Natural killer cell treated with Interleukin-12 subunit alpha and Interleukin-12 subunit beta and Interleukin-15 and Interleukin-18, amount 100 ng/mL, for 72 hours (primary cell): ENCODE measurements at regions not wholly inside any gene's neighbourhood (a gene's known extent, or its start where the extent isn't known, plus 50 kb on each side); places are given as distances from the start of the nearest gene placed in this dataset.

Source experiments
- ATAC-seq, 2 donors: fragments of 150-1000 bp; cut with Tn5 transposase in 1 of 2; sonication (Bioruptor Pico), chemical (Tn5 transposase) in 1 of 2; 2 replicates each; pipeline ENCODE4 v1.10.0; 2021
- DNase-seq: peaks from one replicate; pipeline ENCODE4 v3.0.0; 2022; ENCODE audit warnings: low spot score
- H3K27ac Mint-ChIP-seq, 2 donors: 1 replicate in 1 of 2; 2 replicates in 1 of 2; pipeline ENCODE4 v1.8.0; 2022; ENCODE audit warnings: mixed read lengths in 2 of 2, mild to moderate bottlenecking in 1 of 2, moderate library complexity in 1 of 2
- H3K27me3 Mint-ChIP-seq, 2 donors: 1 replicate in 1 of 2; 2 replicates in 1 of 2; pipeline ENCODE4 v1.8.0; 2022; ENCODE audit warnings: mixed read lengths in 2 of 2
- H3K36me3 Mint-ChIP-seq: one replicate; pipeline ENCODE4 v1.8.0; 2022; ENCODE audit warnings: mixed read lengths
- H3K4me1 Mint-ChIP-seq, 2 donors: 1 replicate in 1 of 2; 2 replicates in 1 of 2; pipeline ENCODE4 v1.8.0; 2022; ENCODE audit warnings: low read depth in 2 of 2, mixed read lengths in 2 of 2, mild to moderate bottlenecking in 1 of 2
- H3K4me3 Mint-ChIP-seq: one replicate; pipeline ENCODE4 v1.8.0; 2022; ENCODE audit warnings: mixed read lengths
- H3K9me3 Mint-ChIP-seq: 2 replicates; pipeline ENCODE4 v1.8.0; 2022; ENCODE audit warnings: mixed read lengths

GRCh38 chr6:132063204-132063603 is 112.0 kb upstream of the CCN2 start:
- DNase-seq, result no peak
- ATAC-seq, result no peak
- Mint-ChIP-seq H3K36me3 (no peaks in the 10 kb centered on the region), H3K9me3 (no peaks in the 10 kb centered on the region), H3K4me3 (no peak overlapping the region), H3K27me3 (no peaks in the 10 kb centered on the region), H3K4me1 (no peaks in the 10 kb centered on the region), H3K27ac (no peak overlapping the region)

- no peaks in the 10 kb centered on the region for H3K36me3 Mint-ChIP-seq
These were observed 111.5 kb upstream of the CCN2 start for GRCh38 chr6:132062626-132063025.

DNA sequence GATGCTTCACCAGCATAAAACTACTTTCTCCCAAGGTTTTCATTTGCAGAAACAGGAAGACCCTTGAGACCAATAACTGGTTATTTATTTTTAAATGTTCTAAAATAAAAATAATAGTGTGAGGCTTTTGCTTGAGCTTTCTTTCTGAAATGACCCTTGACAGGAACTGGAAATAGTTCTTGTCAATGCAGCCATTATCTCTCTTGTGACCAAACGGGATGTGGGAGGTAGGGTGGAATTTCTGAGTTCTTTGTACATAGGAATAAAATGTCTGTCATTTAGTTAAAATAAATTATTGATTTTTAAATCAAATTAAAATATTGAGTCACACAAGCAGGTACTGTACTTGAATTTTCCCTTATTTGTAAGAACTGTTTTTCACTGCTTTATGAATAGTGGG is 110.2 kb upstream of the CCN2 start:
- H3K4me1 Mint-ChIP-seq, result no peaks in the 10 kb centered on the region
- ATAC-seq, result no peak
- H3K27ac Mint-ChIP-seq, result no peak overlapping the region

More at GRCh38 chr6:132062626-132063025, 111.5 kb upstream of the CCN2 start:
- Mint-ChIP-seq H3K27ac (no peak overlapping the region), H3K4me3 (no peak overlapping the region), H3K9me3 (no peaks in the 10 kb centered on the region), H3K27me3 (no peaks in the 10 kb centered on the region), H3K4me1 (no peaks in the 10 kb centered on the region)
- DNase-seq, result no peak
- no peak for ATAC-seq

DNA sequence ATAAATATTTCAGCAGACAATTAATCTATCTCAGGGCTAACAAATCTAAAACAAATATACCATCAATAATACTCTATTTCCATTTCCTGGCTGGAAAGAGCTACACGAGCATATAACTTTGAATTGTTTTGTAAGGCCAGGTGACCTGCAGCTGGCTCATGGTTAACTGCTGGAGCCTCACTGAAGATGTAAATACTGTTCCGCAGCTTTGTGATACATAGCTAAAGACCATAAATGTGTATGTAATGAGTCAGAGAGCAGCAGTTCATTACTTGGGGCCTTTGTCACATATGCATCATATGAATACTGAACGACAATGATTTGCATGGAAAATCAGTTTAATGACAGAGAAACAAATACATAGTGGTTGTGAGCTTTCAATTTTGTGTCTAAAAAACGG is 109.4 kb upstream of the CCN2 start:
- peaks cover 3% of the 10 kb centered on the region for H3K9me3 Mint-ChIP-seq
- H3K4me1 Mint-ChIP-seq, result no peaks in the 10 kb centered on the region
- no peaks in the 10 kb centered on the region for H3K36me3 Mint-ChIP-seq
- no peak for ATAC-seq
- no peak overlapping the region for H3K27ac Mint-ChIP-seq
- no peaks in the 10 kb centered on the region for H3K27me3 Mint-ChIP-seq
- DNase-seq, result no peak
- no peak overlapping the region for H3K4me3 Mint-ChIP-seq

More for the DNA sequence above, 110.2 kb upstream of the CCN2 start:
- H3K27me3 Mint-ChIP-seq, result no peaks in the 10 kb centered on the region
- no peak for DNase-seq
- no peaks in the 10 kb centered on the region for H3K36me3 Mint-ChIP-seq
- peaks cover 3% of the 10 kb centered on the region for H3K9me3 Mint-ChIP-seq
- H3K4me3 Mint-ChIP-seq, result no peak overlapping the region

DNA sequence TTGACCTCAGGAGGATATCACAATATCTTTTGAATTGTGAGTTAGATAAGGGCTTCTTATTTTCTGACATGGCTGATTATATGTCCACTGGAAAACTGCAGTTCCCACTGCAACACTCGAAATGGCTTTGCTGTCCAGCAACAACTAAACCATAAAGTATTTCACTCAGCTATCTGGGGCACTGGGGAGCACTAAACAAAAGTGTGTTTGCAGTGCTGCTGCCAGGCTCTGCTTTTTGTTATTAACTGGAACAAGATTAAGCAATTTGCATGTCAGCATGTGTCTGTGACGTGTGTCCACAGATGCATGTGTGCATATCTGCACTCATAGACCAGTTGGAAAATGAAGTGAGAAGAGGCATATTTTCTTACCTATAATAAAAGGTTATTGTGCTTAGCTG is 107.8 kb upstream of the CCN2 start:
- H3K9me3 Mint-ChIP-seq, result peaks cover 3% of the 10 kb centered on the region
- no peaks in the 10 kb centered on the region for H3K4me1 Mint-ChIP-seq
- DNase-seq (no peak), ATAC-seq (no peak)
- H3K36me3 Mint-ChIP-seq, result no peaks in the 10 kb centered on the region
- no peak overlapping the region for H3K4me3 Mint-ChIP-seq
- H3K27ac Mint-ChIP-seq, result no peak overlapping the region
- H3K27me3 Mint-ChIP-seq, result no peaks in the 10 kb centered on the region

DNA sequence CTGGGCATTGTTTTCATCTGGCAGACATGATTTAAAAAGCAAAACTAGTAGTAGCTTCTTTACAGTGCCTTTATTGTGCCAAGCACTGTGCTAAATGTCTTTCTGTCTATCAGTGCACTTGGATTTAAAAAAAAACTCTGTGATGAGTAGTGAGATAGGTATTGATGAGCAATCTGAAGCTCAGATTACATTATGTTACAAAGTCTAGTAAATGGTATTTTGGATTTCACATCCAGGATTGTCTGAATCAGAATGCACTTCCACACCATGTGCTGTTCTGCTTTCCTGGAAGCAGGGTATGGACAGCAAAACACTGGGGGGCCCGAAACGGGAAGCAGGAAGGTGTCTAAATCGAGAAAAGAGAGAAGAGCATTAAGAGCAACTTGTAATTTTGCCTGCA is 103.4 kb upstream of the CCN2 start:
- no peak for DNase-seq
- no peak for ATAC-seq
- Mint-ChIP-seq H3K4me3 (no peak overlapping the region), H3K4me1 (no peaks in the 10 kb centered on the region), H3K27ac (no peak overlapping the region), H3K36me3 (no peaks in the 10 kb centered on the region), H3K9me3 (peaks cover 7% of the 10 kb centered on the region), H3K27me3 (no peaks in the 10 kb centered on the region)

DNA sequence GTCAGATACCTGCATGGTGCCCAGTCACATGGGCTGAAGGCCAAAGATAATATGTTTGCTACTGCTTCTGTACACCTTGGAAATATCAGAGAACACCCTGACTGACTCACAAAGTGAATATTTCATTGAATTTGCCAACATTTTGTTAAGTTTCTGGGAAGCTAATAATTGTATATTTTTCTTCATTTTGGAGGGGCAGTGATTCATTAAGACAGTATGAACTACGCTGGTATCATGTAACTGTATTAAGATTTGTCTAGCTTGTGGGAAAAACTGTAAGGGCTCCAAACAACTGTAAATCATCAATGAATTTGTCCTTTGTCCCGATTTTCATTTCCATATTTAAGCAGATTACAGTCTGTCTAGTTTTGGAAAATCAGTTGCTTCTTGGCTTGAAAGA is 102.3 kb upstream of the CCN2 start:
- Mint-ChIP-seq H3K27ac (no peak overlapping the region), H3K36me3 (no peaks in the 10 kb centered on the region), H3K4me1 (no peaks in the 10 kb centered on the region), H3K27me3 (no peaks in the 10 kb centered on the region), H3K4me3 (no peak overlapping the region), H3K9me3 (peaks cover 7% of the 10 kb centered on the region)
- ATAC-seq, result no peak
- DNase-seq, result no peak

GRCh38 chr6:132052096-132052495 is 100.9 kb upstream of the CCN2 start:
- Mint-ChIP-seq H3K9me3 (peaks cover 6% of the 10 kb centered on the region), H3K4me1 (no peaks in the 10 kb centered on the region), H3K27ac (no peak overlapping the region), H3K36me3 (no peaks in the 10 kb centered on the region), H3K27me3 (no peaks in the 10 kb centered on the region), H3K4me3 (no peak overlapping the region)
- DNase-seq, result no peak
- ATAC-seq, result no peak

DNA sequence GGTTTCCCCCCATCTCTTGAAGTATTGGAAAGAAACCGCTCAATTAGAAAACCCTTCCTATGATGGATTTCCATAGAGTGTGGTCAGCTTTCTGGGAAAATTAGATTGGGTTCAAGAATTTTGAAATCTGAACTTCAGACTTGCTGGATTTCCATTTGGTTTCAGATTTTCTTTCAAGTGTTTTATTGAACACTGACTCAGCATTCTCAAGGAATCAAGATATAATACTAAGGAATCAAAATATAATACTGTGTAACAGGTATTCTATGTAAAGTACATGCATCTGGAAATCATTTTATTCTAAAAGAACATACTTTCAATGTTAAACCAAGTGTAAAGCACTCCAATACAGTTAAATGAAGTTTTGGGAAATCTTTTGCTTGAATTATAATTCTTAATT is 94.7 kb upstream of the CCN2 start:
- no peak overlapping the region for H3K27ac Mint-ChIP-seq
- H3K4me1 Mint-ChIP-seq, result no peaks in the 10 kb centered on the region
- ATAC-seq (no peak), DNase-seq (no peak)
- no peak overlapping the region for H3K4me3 Mint-ChIP-seq
- no peaks in the 10 kb centered on the region for H3K27me3 Mint-ChIP-seq
- peaks cover 6% of the 10 kb centered on the region for H3K9me3 Mint-ChIP-seq
- H3K36me3 Mint-ChIP-seq, result no peaks in the 10 kb centered on the region

DNA sequence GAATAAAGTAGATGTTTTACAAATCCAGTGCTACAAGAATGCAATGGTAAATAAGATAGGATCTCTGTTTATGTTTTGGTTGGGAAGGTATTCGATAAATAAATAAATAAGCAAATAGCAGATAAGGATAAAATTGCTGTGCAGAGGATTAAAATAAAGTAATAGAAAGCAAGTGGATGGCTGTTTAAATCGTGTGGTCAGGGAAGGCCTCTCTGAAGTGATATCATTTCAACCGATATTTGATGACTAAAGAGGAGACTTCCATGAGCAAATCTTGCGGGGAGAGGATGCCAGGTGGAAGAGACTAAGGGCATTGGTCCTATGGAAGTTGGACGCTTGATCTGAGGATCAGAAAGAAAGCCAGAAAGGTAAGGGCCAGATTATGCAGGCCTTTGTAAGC is 92.0 kb upstream of the CCN2 start:
- no peak overlapping the region for H3K4me3 Mint-ChIP-seq
- H3K27me3 Mint-ChIP-seq, result no peaks in the 10 kb centered on the region
- DNase-seq (no peak), ATAC-seq (no peak)
- no peaks in the 10 kb centered on the region for H3K4me1 Mint-ChIP-seq
- H3K9me3 Mint-ChIP-seq, result peaks cover 5% of the 10 kb centered on the region
- H3K36me3 Mint-ChIP-seq, result no peaks in the 10 kb centered on the region
- no peak overlapping the region for H3K27ac Mint-ChIP-seq

- DNase-seq, result no peak
- peaks cover 5% of the 10 kb centered on the region for H3K9me3 Mint-ChIP-seq
- H3K4me1 Mint-ChIP-seq, result no peaks in the 10 kb centered on the region
- no peak for ATAC-seq
- H3K4me3 Mint-ChIP-seq, result no peak overlapping the region
- no peaks in the 10 kb centered on the region for H3K27me3 Mint-ChIP-seq
- no peak overlapping the region for H3K27ac Mint-ChIP-seq
- H3K36me3 Mint-ChIP-seq, result no peaks in the 10 kb centered on the region
These were observed 90.5 kb upstream of the CCN2 start for GRCh38 chr6:132041706-132042105.

DNA sequence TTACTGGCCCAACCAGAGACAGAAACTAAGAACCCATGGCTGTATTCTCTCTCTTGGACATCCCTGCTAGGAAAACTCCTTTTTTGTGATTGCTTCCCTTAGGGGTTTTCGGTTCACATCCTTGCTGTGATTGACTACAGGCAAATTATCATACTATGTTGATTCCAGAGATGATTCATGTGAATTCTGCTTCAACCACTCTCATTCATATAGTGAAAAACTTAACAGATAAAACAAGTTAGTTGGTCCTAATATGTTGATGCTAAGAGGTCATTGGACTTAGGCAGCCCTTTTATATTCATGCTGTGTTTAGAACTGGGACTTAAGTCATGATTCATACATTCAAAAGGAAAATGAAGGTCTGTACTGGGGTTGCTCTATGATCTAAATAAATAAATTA is 76.9 kb upstream of the CCN2 start:
- H3K4me1 Mint-ChIP-seq, result no peaks in the 10 kb centered on the region
- DNase-seq (no peak), ATAC-seq (no peak)
- no peak overlapping the region for H3K4me3 Mint-ChIP-seq
- H3K27me3 Mint-ChIP-seq, result no peaks in the 10 kb centered on the region
- H3K27ac Mint-ChIP-seq, result no peak overlapping the region
- H3K9me3 Mint-ChIP-seq, result peaks cover 7% of the 10 kb centered on the region
- H3K36me3 Mint-ChIP-seq, result no peaks in the 10 kb centered on the region

DNA sequence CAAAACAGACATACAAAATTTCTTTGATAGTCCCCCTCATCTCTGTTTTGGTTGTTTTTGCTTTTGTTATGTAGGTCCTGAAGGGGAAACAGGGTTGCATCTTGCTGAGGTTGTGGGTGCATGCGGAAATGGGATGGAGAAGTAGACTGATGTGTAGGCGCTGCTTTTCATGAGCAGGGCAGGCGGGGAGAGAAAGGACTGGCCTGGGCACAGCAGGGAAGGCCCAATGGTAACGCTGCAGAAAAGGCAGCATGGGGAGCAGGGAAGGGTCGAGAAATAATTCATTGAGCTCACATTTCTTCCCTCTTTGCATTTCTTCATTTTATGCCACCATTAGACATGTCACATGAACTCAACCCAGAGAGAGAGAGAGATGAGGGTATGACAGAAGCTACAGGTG is 74.3 kb upstream of the CCN2 start:
- H3K4me1 Mint-ChIP-seq, result no peaks in the 10 kb centered on the region
- no peaks in the 10 kb centered on the region for H3K36me3 Mint-ChIP-seq
- H3K27me3 Mint-ChIP-seq, result no peaks in the 10 kb centered on the region
- H3K27ac Mint-ChIP-seq, result no peak overlapping the region
- ATAC-seq (no peak), DNase-seq (no peak)
- H3K9me3 Mint-ChIP-seq, result peaks cover 7% of the 10 kb centered on the region
- H3K4me3 Mint-ChIP-seq, result no peak overlapping the region

GRCh38 chr6:132023490-132023889 is 72.3 kb upstream of the CCN2 start:
- DNase-seq, result no peak
- Mint-ChIP-seq H3K4me1 (no peaks in the 10 kb centered on the region), H3K27ac (no peak overlapping the region), H3K9me3 (peaks cover 7% of the 10 kb centered on the region), H3K27me3 (no peaks in the 10 kb centered on the region), H3K4me3 (no peak overlapping the region), H3K36me3 (no peaks in the 10 kb centered on the region)
- ATAC-seq, result no peak

DNA sequence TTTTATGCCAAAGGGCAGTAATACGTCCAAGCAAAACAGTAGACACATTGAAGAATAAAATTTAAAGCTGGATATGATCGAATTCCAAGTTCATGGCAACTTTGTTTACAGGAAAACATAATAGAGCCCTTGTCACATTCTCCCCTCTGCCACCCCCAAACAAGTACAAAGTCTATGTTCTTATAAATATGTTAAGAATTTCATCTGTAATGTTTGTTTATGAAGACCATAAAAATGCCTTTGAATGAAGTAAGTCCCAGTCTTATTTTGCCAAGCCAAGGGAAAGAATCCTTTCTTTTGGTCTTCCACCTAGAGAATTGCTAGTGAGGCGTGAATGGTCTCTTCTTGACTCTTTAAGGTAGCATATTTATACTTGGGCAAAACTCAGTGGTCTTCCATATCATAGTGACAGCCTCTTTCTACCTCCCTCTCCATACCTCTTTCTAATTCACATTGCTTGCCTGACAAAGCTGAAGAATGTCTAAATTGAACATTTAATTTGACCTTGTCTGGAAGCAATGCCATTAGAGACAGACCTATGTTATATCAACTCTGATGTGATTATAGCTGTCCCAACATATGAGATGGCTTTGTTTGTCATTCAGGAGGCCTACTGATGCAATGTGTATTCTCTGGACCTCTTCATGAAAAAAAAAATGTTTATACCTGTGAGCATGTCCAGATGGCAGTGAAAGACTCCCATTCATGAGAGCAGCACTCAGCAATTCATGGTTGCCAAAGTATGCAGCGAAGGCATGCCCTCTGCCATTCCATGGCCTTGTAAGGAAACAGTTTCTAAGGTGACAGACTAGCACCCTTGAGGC is 70.6 kb upstream of the CCN2 start:
- DNase-seq (no peak), ATAC-seq (no peak)
- H3K36me3 Mint-ChIP-seq, result no peaks in the 10 kb centered on the region
- H3K27me3 Mint-ChIP-seq, result no peaks in the 10 kb centered on the region
- H3K4me1 Mint-ChIP-seq, result no peaks in the 10 kb centered on the region
- no peak overlapping the region for H3K4me3 Mint-ChIP-seq
- peaks cover 7% of the 10 kb centered on the region for H3K9me3 Mint-ChIP-seq
- H3K27ac Mint-ChIP-seq, result no peak overlapping the region
